ENCODE measurements at regions not wholly inside any gene's neighbourhood (a gene's known extent, or its start where the extent isn't known, plus 50 kb on each side); places are given as distances from the start of the nearest gene placed in this dataset.

GRCh38 chr2:4618141-4618540 lies 914.8 kb downstream of the DCDC2C start:
- TF ChIP-seq POLR2AphosphoS5 (IDR thresholded peaks at IDR 0.05; ENCODE audit: borderline replicate concordance, low read depth, low read length): no peak
- TF ChIP-seq EZH2 (IDR thresholded peaks at IDR 0.05): no peak
